Fibroblast of mammary gland (primary cell): ENCODE measurements at regions not wholly inside any gene's neighbourhood (a gene's known extent, or its start where the extent isn't known, plus 50 kb on each side); places are given as distances from the start of the nearest gene placed in this dataset.

Experiments
- DNase-seq: peaks from one replicate; pipeline ENCODE4 v3.0.0-alpha.2; 2010; ENCODE audit warnings: low read depth
- H3K4me3 ChIP-seq: 2 replicates; pipeline ENCODE4 v1.5.1; 2011; ENCODE audit warnings: low read depth, mild to moderate bottlenecking, low read length, moderate library complexity; ENCODE audit not compliant: control insufficient read depth
- CTCF ChIP-seq: conservative IDR thresholded peaks from 2 replicates; pipeline ENCODE4 v1.5.1; 2011; ENCODE audit warnings: low read depth, low read length, inconsistent platforms; ENCODE audit not compliant: control insufficient read depth, insufficient read depth

DNA sequence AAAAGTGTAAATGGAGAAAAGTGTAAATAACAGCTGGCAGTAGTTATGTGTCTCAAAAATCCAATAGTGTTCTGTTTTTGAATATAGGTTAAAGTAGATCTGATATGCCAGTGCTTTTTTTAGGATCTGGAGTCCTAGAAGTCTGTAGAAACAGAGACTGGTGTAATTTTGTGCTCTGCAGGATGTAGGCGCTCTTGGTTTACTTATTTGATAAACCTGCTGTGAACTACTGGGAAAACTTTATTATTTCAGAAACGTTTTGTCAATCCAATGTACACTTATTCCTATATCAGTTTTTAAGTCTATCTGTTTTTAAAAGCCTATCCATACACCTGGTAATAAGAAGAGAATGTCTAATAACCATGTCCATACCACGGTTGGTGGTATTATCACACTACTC is 530.8 kb upstream of the ZNF804A start:
- DNase-seq = no peak
- H3K4me3 ChIP-seq = no peak overlapping the region
- no peak for TF ChIP-seq CTCF

GRCh38 chr2:184072470-184072869 is 525.9 kb upstream of the ZNF804A start:
- no peak for DNase-seq
- no peak overlapping the region for H3K4me3 ChIP-seq
- no peak for TF ChIP-seq CTCF

DNA sequence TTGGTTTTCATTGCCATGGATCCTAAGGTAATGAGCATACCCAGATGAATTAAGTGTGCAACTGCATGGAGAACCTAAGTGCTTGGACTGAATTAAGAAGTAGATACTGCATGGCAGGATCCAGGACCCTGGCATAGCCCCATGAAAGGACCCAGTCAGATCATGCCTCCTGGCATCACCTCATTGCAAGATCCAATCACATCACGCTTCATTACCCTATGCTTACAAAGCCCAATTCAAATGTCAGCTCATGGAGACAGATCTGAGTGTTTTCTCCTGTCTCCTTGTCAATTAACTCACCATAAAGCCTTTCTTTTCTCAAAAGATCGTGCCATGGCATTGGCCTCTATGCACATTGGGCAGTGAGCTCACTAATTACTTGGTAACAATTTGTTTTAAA is 519.8 kb upstream of the ZNF804A start:
- TF ChIP-seq CTCF = no peak
- no peak overlapping the region for H3K4me3 ChIP-seq
- DNase-seq = no peak

- DNase-seq = no peak
- TF ChIP-seq CTCF = no peak
- no peak overlapping the region for H3K4me3 ChIP-seq
Observed at GRCh38 chr2:184091456-184091855, 506.9 kb upstream of the ZNF804A start.

DNA sequence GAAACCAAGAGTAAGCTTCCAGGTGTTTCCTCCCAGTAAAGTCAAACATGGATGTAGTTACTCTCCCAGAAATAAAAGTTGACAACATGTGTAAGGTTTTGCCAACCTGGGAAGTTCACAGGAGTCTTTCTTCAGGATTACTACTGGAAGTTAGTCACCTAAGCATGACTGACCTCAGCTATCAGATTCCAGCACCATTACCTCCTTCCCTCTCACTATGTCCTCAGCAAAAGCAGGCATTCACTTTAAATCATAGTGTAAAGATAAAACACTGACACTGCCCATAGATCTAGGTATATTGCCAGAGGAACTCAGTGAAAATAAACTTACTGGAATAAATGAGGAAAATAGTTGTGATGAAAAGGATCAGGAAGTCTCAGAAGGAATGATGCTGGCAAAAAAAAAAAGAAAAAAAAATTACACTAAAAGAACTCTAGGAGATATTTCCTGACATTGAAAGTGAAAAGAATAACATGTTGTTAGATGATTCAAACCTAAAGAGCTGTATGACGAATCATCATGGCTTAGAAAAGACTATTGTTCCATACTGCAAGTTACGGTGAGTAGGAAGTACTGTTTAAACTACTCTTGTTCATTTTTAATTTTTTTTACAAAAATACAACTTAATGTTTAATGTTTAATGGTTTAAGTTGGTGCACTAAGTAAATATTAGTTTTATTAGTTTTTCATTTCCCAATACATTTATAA is 484.5 kb upstream of the ZNF804A start:
- no peak for TF ChIP-seq CTCF
- DNase-seq = no peak
- H3K4me3 ChIP-seq = no peak overlapping the region

DNA sequence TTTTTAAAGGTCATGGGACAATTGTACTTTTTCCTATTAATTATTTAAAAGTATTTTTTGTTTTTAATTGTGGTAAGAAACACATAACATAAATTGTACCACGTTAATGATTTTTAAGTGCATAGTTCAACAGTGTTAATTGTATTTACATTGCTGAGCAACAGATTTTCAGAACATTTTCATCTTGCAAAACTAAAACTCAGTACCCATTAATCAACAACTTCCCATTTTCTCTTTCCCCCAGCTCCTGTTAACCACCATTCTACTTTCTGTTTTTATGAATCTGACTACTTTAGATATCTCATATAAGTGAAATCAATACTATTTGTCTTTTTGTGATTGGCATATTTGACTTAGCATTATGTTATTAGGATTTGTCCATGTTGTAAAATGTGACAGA is 483.9 kb upstream of the ZNF804A start:
- no peak for TF ChIP-seq CTCF
- no peak for DNase-seq
- H3K4me3 ChIP-seq = no peak overlapping the region
